ENCODE measurements at regions not wholly inside any gene's neighbourhood (a gene's known extent, or its start where the extent isn't known, plus 50 kb on each side); places are given as distances from the start of the nearest gene placed in this dataset.

- TF ChIP-seq CTCF (IDR thresholded peaks at IDR 0.05; ENCODE audit: low read length), result no peak
- no peak for TF ChIP-seq EZH2 (IDR thresholded peaks at IDR 0.05; ENCODE audit: borderline replicate concordance, low read length)
These were observed 149.2 kb upstream of the PLD5 start for GRCh38 chr1:242673652-242674051.
